ENCODE measurements at regions not wholly inside any gene's neighbourhood (a gene's known extent, or its start where the extent isn't known, plus 50 kb on each side); places are given as distances from the start of the nearest gene placed in this dataset.

DNA sequence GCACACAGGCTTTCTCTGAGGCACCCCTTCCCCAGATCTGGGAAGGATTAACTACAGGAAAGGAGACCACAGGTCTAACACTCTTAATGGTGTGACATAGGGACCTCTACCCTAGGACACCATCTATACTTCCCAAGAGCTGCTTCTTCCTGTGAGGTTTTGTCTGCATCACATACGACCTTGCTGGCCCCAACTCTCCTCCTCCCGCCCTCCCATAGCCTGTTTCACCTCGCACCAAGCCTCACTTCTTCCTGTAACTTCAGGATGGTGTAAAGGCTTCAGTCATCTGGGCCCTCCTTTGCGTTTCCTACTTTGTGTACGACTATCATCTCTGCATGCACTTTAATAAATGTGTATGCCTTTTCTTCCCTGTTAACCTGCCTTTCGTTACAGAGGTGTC is 274.3 kb downstream of the KLF6 start:
- DNase-seq = no peak

DNA sequence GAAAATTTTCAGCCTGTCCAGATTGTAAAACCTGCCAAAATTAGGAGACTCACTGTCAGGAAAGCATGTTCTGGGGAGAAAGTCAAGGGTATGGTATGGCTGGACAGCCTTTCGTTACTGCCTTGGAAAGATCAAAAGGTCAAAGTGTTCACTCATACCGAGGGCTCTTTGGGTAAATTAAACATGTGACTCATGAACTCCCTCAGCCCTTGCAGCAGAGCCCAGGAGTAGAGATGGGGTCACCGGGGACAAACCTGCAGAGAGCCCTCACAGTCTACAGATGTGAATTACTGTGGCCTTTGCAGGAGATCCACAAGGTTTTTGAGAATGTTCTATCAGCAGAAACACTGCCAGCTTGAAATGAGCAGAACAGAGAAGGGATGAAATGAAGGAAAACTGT is 275.7 kb downstream of the KLF6 start:
- DNase-seq = no peak

DNA sequence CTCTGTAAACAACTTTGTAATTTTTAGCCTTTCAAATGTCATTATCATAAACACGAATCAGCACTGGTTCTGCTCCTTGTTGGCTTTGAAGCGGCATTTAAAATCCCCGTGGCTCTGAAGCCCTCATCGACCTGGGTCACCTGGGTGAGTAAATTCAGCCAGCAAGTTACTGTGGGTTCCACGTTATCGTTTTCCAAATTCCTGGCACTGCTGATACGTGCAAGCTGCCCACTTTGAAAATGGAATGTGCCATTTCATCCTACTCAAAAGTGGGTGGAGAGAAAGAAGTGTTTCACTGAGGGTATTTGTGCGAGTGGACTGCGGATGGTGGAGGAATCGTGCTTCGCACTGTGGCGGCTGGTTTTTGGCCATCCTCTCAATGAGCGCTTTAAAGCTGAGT is 281.7 kb downstream of the KLF6 start:
- DNase-seq = no peak

DNA sequence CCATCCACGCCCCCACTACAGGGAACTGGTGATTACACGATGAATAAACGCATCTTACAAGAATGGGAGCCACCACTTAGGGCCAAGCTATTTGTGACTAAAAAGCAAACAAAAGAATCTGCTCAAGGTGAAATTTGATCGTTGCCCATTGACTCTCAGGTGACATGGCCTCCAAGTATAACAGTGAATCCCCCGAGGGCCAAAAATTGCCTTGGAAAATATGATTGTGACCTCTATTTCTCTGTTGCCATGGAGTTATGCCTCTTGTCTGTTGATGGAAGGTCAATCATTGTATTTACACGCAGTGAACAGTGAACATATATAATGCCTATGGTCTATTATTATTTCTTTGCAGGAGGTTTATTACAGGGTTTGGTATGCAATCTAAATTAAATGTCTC is 282.3 kb downstream of the KLF6 start:
- DNase-seq = no peak

DNA sequence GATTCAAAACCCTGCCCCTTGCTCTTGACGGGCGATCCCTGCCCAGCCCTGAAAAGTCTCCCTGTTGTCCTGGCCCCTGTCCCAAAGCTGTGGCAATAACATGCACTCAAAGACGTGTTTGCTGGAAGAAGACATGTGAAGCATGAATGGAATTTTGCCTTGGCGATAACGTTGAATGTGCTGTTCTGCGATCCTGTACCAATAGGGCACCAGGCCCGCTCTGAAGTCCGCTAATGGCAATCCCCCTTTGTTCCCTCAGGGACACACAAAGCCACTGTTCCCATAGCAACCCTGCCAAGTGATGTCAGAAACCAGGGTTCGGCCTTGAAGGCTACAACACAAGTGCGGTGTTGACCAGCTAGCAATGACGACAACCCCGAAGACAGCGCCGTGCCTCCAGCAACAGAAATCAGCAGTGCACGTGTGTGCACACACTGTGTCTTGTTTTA is 284.6 kb downstream of the KLF6 start:
- no peak for DNase-seq

DNA sequence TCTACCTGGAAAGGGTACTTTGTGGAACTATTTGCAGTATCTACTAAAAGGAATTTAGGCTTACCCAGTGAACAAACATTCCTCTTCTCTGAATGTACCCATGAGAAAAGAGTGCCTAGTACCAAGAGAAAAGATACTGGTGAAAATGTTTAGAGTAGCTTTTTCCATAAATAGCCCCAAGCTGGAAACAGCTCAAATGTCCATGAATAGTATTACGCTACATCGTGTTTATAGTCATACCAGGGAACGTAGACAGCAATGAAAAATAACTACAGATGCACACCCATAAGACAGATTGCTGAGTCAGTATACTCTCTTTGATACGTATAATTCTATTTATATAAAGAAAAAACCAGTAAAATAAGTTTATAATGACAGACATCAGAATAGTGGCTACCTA is 285.9 kb downstream of the KLF6 start:
- DNase-seq = no peak

DNA sequence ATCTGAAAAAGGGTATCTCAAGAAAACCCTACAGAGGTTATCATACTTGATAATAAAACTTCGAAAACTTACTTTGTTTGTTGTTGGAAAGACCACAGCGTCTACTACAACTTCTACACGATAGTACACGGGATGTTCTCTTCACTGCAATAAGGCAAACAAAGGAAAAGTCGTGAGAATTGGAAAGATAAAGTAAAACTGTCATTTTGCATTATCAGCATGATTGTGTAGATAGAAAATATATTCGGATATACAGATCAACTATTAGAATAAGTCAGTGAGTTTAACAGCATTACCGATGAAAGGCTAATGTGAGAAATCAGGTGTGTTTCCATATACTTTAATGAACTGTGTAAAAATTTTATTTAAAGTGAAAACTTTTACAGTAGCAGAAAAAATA is 287.4 kb downstream of the KLF6 start:
- no peak for DNase-seq

DNA sequence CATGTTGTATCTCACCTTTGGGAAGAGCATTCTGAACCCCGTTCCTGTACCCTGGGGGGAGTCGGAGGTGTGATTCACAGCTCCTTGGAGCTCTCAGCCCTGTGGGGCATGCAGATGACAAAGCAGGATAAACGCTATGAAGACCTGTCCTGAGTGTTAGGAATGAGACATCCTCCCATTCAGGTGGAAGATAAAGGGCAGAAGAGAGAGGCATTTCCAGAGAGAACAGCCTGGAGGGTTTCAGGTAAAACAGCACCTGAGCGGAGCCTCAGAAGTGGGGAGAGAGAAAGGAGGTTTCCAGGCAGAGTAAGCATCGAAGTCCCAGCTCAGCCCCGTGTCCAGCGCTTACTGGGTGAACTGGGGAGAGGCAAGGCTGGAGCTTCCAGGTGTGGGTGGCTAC is 288.9 kb downstream of the KLF6 start:
- DNase-seq = no peak

DNA sequence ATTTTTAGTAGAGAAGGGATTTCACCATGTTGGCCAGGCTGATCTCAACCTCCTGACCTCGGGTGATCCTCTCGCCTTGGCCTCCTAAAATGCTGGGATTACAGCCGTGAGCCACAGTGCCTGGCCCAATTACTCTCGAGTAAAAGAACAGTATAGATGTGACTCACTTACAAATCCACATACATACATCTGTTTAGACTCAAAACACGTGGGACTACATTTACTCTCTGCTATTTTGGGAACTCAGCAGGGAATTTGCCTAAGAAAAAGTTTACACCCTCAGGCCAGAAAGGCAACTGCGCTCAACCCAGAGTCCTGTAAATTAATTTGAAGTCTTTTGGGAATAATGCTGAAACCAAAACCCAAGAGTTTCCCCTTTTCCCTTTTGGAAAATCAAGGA is 289.7 kb downstream of the KLF6 start:
- no peak for DNase-seq

DNA sequence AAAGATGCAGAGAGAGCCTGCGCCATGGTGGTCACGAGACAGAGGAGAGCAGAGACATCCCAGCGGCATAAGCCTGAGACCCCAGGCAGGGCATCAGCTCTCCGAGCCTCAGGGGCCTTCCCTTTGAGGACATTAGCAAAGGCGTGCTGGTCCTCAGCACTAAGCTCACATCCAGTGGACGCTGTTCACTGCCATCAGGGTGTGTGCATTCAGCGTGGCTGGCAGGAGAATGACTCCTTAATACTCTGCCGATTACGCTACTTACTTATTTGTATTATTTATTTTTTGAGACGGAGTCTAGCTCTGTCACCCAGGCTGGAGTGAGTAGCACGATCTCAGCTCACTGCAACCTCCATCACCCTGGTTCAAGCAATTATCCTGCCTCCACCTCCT is 290.2 kb downstream of the KLF6 start:
- no peak for DNase-seq

DNA sequence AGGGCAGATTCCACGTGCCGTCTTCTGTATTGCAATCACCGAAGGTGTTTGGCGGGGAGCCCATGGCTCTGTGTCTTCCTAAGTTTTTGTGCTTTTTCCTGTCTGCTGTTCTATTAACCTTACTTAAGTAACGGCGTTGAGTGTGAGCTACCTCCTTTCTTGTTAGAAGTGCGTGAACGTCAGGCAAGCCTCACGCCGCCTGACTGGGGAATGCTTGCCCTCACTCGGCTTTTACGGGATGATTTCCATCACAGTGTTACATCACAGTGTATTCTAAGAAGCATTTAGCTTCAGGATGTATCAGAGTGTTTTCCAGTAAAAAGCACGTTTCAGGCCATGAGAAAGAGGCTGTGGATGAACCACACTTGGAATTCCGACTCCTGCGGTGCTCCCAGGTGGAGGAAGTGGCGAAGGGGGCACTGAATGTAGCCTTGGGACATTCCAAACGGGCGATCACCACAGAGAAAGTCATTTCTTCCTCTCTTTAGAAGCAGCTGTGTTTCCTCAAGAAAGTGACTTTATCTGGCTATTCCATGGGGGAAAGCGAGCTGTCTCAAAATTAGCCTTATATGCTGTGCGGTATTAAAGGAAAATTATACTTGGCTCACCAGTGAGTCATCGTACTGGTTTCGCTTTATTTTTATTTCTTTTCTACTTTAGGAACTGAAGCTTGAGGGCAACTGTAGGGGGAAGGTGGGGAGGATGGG is 290.7 kb downstream of the KLF6 start:
- no peak for DNase-seq

DNA sequence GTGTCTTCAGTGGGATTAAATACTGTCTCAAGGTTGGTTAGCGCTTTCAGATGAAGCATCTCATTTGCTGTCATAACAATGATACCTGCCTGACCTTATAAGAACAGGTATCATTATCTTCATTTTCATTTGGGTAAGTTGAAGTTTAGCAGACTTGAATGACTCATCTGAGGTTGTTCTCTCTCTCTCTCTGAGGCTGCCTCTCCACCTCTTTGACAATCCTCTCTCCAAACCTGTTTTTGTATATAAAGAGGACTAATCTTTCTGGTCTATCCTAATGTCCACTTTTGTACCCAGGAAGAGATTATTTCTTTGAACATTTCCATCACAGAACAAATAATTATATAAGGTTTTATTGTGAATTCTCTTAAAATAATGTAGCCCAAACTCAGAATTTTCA is 291.4 kb downstream of the KLF6 start:
- no peak for DNase-seq

DNA sequence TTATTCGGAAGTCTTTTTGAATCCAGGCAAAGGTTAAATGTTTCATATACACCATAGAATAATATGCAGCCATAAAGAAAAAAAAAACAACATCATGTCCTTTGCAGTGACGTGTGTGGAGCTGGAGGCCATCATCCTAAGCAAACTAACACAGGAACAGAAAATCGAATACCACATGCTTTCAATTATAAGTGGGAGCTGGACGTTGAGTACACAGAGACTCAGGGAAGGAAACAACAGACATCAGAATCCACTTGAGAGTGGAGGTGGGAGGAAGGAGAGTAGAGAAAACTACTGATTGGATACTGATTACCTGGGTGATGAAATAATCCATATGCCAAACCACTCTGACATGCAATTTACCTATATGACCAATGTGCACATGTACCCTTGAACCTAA is 293.4 kb downstream of the KLF6 start:
- DNase-seq = no peak

DNA sequence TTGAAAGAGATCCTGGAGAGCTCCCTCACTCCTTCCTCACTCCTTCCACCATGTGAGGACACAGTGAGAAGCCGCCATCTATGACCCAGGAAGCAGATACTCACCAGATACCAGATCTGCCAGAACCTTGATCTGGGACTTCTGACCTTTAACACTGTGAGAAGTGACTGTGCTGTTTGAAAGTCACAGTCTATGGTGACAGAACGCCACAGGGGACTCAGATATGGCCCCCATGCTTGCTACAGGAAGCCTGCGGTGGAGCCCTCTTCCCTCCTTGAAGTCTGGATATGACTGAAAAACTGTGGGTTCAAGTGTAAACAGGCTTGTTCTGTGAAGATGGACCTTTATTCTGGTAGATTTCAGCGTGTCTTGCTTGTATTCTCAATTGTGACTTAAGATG is 297.8 kb downstream of the KLF6 start:
- no peak for DNase-seq

DNA sequence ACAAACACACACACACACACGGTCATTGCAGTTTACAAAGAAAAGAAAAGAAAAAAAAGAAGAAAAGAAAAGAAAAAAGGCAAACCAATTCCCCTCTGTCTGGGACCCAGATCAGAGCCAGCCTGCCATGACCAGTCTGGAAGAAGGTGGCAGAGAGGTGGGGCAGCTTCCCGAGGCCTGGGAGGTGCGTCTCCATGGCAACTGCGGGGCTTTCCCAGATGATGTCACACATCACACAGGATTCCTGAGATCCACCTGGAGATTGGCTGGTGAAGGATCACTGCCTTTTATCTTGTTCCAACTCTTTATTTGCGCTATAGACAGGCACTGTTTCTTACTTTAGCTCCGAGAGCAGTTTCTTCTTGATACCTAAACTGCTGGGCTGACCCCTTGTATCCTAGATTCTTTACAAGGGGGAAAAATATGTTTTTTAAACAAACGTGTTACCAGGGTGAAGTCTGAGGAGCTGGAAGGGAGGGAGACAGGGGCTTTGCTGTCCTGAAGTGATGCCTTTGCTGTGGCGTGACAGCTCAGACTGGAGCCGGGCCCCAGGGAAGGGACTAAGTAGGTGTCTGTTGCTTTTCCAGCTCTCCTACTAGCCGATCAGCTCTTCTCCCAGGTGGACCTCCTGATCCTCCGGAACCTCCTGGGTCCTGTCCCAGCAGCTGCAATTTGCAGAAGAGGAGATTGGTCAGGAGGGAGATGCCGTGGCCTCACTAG is 298.5 kb downstream of the KLF6 start:
- DNase-seq = no peak

DNA sequence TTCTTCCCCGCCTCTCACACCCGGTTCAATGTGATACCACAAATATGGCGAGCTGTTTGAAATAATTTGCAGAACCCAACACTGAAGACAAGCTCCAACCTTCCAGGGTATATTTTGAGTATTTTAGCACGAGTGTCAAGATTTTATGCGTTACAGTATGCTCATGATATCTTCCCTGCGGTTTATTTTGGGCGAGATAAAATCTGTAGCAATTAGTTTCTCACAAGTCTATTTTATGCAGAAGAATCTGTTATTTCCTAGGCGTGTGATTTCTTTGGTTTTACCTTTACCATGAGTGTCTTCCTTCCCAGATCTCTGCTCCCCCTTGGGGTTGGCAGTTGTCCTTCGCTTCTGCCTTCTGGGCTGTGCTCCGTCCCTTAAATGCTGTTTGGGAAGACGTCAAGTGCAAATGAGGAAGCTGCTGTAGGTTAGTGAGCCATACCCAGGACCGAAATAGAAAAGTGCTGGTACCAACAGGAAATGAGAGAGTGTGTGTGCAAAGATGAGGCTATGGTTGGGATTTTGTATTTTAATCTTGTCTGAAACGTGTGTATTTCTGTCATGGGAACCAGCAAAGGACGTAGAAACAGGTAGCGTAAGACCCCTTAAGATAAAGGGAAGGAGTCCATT is 299.8 kb downstream of the KLF6 start:
- no peak for DNase-seq

DNA sequence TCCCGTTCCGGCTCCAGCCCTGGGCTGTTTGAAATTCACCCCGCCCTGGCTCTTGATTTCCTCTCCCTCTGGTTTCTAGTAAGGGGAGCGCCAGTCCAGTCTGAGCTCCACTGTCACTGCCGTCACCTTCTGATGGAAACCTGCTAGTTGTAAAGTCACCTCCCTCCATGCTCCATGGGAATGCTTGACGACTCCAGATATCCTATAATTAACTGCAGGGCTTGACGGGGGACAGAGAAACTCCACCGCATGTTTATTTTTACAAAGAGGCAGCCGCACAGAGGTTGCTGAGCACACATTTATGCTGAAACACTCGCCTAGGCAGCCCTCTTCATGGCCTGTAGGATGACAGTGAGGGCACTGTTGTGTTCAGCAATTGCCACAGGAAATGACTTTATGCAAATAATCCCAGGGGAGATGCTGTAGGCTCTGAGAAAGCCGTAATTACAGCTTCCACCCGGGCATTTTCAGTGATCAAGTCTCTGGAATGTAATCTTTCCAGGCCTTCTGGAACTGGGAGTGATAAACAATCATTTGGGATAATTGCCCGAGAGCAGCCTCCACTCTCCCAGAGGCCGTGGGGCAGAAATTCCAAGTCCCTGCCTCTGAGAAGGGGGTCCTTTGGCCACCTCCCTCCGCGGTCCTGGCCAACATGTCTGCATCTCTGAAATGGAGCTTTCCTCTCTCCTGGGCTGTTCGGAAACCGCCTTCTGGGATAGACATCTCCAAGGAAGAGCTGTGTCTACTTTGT is 300.5 kb downstream of the KLF6 start:
- DNase-seq = no peak

DNA sequence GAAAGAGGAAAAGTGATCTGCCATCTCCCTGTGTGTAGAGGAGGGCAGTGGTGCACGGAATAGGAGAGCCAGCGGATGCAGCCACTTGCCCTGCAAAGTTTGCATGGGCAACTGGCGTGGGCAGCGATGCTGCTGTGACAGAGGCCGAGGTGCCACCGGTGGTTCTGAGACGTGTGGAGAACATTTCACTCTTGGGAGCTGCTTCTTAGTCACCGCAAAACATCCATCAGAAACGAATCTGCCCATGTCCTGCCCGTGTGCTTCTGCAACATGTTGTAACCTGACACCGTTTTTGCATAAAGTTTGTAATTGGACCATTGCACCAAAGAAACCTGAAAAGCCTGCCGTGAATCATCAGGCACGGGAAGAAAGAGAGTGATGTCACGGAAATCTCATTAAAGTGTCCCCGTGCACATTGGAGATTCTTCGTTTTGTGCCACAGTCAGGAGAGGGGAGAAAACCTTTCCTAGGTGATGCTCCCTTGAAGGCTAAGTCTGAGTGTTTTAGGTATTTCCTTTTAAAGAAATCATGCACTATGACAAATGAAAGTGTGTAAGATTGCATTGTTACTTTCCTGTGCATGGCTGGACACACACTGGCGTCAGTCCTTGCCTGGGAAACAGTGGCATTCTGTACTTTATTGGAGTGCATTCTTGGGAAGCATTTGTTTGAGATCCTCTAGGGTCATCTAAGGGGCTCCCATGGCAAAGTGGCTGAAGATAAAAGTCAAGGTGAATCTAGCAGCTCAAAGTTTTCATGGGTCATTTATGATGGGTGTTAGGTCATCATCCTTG is 302.6 kb downstream of the KLF6 start:
- no peak for DNase-seq

DNA sequence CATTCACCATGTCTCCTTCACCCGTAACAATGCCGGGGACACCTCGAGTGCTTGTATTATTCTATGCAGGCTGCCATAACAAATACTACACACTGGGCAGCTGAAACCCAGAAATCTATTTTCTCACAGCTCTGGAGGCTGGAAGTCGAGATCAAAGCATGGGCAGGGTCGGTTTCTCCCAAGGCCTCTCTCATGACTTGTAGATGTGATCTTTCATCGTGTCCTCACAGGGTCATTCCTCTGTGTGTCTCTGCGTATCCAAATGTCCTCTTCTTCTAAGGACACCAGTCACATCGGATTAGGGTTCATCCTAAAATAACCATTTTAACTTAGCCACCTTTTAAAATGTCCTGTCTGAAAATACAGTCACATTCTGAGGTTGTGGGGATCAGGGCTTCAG is 303.5 kb downstream of the KLF6 start:
- no peak for DNase-seq

DNA sequence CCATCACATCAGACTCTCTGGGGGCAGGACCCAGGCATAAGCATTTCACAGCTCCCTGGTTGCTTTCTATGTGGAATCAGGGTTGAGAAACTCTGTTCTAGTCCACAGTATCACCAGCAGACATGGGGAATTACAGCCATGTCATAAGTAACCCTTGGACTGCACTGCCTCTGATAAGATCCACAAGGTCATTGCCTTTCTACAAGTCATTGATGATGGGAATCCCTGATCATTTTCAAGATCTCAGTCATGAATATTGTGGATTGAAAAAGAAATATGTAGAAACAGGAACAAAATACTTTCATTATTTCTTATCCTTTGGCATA is 304.1 kb downstream of the KLF6 start:
- no peak for DNase-seq

DNA sequence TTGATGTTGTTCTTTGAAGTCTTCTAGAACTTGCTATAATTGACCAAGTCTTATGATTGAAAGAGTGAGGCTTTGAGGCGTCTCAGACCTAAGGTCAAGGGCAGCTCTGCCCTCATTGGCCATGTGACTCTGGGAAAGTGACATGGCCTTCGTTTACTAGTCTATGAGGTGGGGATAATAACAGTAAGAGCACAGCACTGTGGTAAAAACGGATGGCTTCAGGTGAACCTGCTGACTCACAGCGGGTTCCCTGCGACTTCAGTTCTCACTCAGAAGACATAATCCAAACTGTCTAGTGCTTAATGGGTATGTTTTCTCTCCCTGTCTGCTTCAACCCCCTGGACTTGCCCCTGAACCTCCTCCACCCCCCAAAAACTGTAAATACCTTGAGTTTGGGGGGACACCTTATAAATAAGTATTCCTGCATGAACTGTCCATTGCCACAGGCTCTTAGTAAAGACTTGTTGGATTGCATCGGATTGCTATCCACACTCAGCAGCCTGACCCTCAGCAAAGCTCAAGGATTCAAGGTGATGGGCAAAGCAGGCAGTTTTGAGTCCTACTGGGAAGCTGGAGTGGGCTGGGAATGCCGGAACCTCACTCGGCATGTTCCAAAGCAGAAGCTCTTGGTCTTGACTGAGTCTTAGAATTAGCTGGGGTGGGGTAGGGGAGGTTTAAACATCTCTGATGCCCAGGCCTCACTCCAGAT is 304.6 kb downstream of the KLF6 start:
- no peak for DNase-seq

DNA sequence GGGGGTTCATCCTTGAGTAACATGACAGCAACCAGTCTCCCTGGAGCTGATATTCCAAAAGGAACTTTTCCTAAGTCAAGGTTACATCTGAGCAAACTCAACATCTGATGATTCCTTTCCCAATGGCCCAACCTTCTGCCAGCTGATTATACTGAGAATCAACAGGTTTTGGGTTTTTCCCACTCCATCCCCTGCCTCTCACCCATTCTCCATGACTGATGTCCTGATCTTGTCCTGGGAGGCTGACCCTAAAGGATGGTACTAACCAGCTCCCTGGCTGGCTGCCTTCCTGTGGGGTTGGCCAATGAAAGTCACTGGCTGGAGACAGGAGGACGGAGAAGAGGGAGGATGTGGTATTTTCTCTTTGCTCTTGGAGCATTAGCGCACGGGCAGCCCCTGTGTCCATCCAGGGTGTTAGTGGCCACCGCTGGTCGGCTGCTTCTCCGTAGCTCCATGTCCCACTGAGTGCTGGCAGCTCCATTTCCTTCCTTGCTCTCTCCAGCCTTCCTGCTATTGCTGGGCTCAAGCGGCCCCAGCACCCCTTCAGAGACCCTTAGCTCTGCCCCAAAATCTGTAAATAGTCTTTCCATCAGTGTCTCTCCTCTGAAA is 306.2 kb upstream of the PITRM1 start:
- no peak for DNase-seq
